HG03342 (cell line): ENCODE measurements at regions not wholly inside any gene's neighbourhood (a gene's known extent, or its start where the extent isn't known, plus 50 kb on each side); places are given as distances from the start of the nearest gene placed in this dataset.
"Not testable (repeated sequence)": the region's sequence is repeated elsewhere in the genome, so short reads cannot be mapped to it uniquely, and the experiment has no call there.

Experiments used
- ATAC-seq: cut with Tn5 transposase; IDR thresholded peaks from one replicate; pipeline ENCODE4 v1.9.1; 2021; ENCODE audit warnings: mild to moderate bottlenecking, moderate library complexity; ENCODE audit not compliant: unreplicated experiment

- ATAC-seq, result no peak
Observed at GRCh38 chr2:53610260-53610659, 157.3 kb upstream of the CHAC2 start.

DNA sequence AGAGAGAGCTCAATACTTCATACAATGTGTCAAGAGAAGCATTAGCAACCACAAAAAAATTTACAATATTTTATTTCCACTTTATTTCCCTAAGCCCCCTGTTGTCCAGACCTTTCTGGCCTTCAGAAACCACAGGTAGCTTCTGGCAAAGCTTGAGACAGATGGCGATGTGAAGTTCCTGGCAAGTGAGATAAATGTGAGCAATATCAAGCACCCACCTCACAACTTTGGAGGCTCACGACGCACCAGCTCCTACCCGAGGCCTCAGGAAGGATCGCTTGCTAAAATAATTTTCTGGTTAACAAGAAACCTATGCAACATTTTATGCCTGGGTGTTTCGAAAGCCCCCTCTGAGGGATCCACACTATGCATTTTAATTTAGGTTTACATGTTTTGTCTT lies 158.1 kb upstream of the CHAC2 start:
- ATAC-seq, result no peak

GRCh38 chr2:53608293-53608692 lies 159.3 kb upstream of the CHAC2 start:
- no peak for ATAC-seq

DNA sequence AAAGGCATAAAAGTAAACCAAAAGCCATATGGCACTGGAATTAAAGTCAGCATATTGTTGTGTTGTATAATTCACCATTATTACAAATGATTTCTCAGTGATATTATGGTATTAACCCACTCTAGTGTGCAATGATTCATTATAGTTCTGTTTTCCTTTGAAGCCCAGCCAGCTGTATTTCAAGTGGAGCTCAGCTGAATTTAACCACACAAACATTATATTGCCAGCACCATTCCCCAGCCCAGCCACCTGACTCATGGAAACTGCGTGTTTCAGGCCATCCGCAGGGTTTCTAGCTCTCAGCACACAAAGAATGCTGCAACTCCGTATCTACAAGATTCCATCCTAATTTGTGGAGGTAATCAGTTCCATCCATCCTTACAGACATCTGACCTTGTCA lies 166.8 kb upstream of the CHAC2 start:
- no peak for ATAC-seq

DNA sequence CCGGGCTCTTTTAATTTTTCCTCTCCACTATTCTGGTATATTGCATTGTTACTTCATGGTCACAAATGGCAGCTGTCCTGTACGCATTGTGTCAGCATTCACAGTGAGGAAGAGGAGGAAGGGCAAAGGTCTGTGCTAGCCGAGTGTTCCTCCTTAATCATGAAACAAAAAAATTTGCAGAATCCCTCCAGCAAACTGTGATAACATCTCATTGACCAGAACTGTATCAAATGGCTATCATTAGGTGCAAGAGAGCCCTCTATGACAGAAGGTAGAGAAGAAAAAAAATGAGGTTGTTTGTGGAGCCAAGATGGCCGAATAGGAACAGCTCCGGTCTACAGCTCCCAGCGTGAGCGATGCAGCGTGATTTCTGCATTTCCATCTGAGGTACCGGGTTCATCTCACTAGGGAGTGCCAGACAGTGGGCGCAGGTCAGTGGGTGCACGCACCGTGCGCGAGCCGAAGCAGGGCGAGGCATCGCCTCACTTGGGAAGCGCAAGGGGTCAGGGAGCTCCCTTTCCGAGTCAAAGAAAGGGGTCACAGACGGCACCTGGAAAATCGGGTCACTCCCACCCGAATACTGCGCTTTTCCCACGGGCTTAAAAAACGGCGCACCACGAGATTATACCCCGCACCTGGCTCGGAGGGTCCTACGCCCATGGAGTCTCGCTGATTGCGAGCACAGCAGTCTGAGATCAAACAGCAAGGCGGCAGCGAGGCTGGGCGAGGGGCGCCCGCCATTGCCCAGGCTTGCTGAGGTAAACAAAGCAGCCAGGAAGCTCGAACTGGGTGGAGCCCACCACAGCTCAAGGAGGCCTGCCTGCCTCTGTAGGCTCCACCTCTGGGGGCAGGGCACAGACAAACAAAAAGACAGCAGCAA lies 180.6 kb upstream of the CHAC2 start:
- ATAC-seq, result not testable (repeated sequence)

GRCh38 chr2:53584986-53585385 lies 182.6 kb upstream of the CHAC2 start:
- no peak for ATAC-seq

GRCh38 chr2:53583583-53583982 lies 184.0 kb upstream of the CHAC2 start:
- no peak for ATAC-seq

DNA sequence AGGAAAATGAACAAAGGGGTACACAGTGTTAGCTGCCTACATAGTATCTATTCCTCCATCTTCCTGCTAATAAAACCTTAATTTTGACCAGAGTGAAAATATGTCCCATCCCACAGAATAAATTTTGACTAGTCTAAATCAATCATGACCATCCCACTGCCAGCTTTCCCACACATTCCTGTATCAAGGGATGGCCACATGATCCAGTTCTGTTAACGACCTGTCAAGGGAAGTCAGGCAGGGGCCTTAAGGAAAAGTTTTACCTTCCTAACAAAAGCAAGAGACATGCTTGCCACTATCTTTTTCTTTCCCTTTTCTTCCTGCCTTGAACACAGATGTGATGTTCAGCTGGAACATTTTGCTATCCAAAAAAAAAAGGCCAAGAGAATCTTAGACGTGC lies 185.0 kb upstream of the CHAC2 start:
- no peak for ATAC-seq

DNA sequence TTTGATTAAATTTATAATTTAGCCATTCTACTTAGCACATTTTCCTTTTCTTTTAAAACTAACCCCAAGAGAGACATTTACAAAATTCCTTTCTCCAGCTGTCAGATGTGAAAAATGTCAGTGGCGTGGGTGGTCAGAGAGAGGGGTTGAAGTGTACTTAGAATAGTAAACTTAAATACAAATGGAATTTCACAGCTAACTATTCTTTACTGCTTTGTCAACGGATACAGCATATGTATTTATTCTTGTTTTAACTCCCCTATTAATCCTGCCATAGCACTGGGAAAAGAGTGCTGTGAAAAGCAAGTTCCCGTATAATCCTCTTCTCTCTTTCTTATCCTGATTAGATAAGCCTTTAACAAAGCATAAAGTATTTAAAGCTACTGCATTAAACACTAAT lies 191.4 kb upstream of the CHAC2 start:
- ATAC-seq, result no peak

GRCh38 chr2:53575721-53576124 lies 191.9 kb upstream of the CHAC2 start:
- no peak for ATAC-seq

GRCh38 chr2:53572696-53573095 lies 194.9 kb upstream of the CHAC2 start:
- no peak for ATAC-seq

- no peak for ATAC-seq
Observed at GRCh38 chr2:53569957-53570727, 197.5 kb upstream of the CHAC2 start.

GRCh38 chr2:53568469-53568868 lies 199.1 kb upstream of the CHAC2 start:
- no peak for ATAC-seq

DNA sequence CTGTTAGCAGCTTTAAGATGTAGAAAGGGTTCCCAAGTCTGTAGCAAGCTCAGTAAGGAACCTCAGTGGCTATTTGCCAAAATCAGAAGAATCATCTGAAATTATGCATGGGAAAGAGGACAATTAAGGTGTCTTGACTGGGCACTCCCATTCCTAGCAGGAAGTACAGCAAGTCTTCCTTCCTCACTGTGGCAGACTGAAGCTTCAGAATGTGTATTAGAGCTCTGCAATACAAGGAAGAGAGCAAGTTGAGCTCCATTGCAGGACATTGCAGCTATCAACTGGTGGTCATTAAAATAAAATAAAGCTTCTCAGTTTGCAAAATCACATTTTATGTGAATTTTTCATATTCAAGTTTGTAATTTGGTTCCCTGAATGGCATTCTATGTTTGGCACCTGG lies 200.5 kb upstream of the CHAC2 start:
- no peak for ATAC-seq

- ATAC-seq, result no peak
Observed at GRCh38 chr2:53562407-53562806, 205.2 kb upstream of the CHAC2 start.

DNA sequence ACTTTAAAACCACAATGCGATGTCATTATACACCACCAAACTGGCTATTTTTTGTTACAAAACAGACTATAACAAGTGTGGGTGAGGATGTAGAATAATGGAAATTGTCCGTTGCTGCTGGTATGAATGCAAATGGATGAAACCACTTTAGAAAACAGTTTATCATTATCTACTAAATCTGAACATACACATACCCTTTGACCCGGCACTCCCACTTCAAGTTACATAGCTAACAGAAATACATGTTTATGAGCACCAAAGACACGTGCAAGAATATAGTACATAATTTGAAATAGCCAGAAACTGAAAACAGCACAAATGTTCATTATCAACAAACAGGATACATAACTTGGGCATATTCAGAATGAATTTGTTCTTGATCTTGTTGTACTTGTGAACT lies 206.4 kb upstream of the CHAC2 start:
- no peak for ATAC-seq

GRCh38 chr2:53559302-53559966 lies 208.2 kb upstream of the CHAC2 start:
- no peak for ATAC-seq

DNA sequence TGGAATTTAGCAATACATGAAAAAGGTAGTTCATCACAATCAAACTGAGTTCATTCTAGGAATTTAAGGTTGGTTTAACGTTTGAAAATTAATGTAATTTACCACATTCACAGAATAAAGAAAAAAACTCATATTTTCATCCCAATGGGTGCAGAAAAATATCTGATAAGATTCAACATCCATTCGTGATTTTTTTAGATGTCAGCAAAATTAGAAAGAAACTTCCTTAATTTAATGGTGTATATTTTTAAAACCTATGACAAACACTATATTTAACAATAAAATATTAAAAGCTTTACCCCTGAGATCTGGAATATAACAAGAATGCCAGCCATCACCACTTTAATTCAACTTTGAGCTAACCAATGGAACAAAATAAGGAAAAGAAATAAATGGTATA lies 208.7 kb upstream of the CHAC2 start:
- ATAC-seq, result no peak

- no peak for ATAC-seq
Observed at GRCh38 chr2:53549497-53549896, 218.1 kb upstream of the CHAC2 start.

- ATAC-seq, result no peak
Observed at GRCh38 chr2:53545604-53546003, 222.0 kb upstream of the CHAC2 start.

DNA sequence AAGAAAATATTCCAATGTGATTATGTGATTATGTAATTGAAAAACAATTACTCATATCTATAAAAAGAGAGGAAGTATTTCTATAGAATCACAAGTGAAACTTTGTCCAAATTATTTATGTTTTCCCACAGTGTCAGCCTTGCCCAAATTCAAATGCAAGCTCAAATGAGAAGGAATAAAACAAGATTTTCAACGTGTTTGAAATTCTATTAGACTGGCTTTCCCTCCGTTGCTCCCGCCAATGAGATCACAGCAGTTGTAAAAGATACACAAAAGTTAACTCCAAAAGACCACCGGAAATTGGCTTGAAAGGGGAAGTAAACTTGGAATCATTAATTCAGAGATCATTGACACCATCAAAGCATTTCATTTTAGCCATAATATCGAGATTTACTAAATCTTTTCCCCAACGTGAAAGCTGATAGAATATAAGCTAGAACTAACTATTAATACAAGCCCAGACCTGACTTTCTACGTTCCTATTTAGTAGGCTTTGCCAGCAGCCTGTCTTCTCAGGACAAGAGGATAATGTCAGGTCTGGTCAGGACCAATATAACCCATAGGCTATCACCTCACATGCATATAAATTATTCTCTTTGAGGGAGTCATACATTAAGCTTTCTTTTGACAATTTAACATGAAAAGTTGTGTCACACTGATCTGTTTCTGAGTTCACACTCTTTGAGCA lies 222.6 kb upstream of the CHAC2 start:
- ATAC-seq, result no peak
